PC-3 (cell line): ENCODE measurements at regions not wholly inside any gene's neighbourhood (a gene's known extent, or its start where the extent isn't known, plus 50 kb on each side); places are given as distances from the start of the nearest gene placed in this dataset.

ENCODE experiments used
- ATAC-seq: fragments of 200-7000 bp; cut with Tn5 transposase; 2 replicates; pipeline ENCODE4 v1.9.1; 2020; ENCODE audit warnings: mild to moderate bottlenecking, moderate library complexity
- BruUV-seq: library from RNA; stranded (reverse); fragments of 400-500 nt; replicated peaks from 2 replicates; lab custom pipeline; 2021; lab: Mats Ljungman, UMichigan
- CTCF ChIA-PET: fragments of 300-600 bp; sonication (Branson Sonifier 250); formaldehyde crosslinking; loops from one replicate; lab custom pipeline; 2022; ENCODE audit warnings: antibody characterized with exemption; lab: Charles Lee
- POLR2A ChIA-PET: fragments of 300-600 bp; sonication (Branson Sonifier 250); formaldehyde crosslinking; loops from one replicate; lab custom pipeline; 2022; ENCODE audit warnings: antibody characterized with exemption; ENCODE audit not compliant: unreplicated experiment; lab: Charles Lee
- DNase-seq: peaks from one replicate; pipeline ENCODE4 v3.0.0-alpha.2; 2015
- H2AFZ ChIP-seq: fragments of 300-600 bp; sonication (generic); 2 replicates; pipeline ENCODE4 v1.6.0; 2016; ENCODE audit warnings: antibody characterized with exemption, low read length
- H3F3A ChIP-seq: fragments of 300-600 bp; sonication (generic); one replicate; pipeline ENCODE4 v1.6.0; 2017; ENCODE audit warnings: antibody characterized with exemption, low read length, control low read depth, mild to moderate bottlenecking; ENCODE audit not compliant: unreplicated experiment
- H3K27ac ChIP-seq: fragments of 300-600 bp; sonication (generic); 2 replicates; pipeline ENCODE4 v1.5.1; 2016; ENCODE audit warnings: mild to moderate bottlenecking, low read length
- H3K27me3 ChIP-seq: fragments of 300-600 bp; sonication (generic); 2 replicates; pipeline ENCODE4 v1.6.1; 2016; ENCODE audit warnings: low read length, mixed read lengths
- H3K36me3 ChIP-seq: fragments of 300-600 bp; sonication (generic); 2 replicates; pipeline ENCODE4 v1.6.1; 2016; ENCODE audit warnings: low read depth, mixed run types, low read length, mixed read lengths
- H3K4me1 ChIP-seq: fragments of 300-600 bp; sonication (generic); 2 replicates; pipeline ENCODE4 v1.5.1; 2016; ENCODE audit warnings: low read length; ENCODE audit not compliant: insufficient read depth
- H3K4me2 ChIP-seq: fragments of 300-600 bp; sonication (generic); 2 replicates; pipeline ENCODE4 v1.6.0; 2016; ENCODE audit warnings: low read length
- H3K4me3 ChIP-seq: fragments of 300-600 bp; sonication (generic); 2 replicates; pipeline ENCODE4 v1.5.1; 2016; ENCODE audit warnings: mild to moderate bottlenecking, low read length, mixed read lengths
- H3K79me2 ChIP-seq: fragments of 300-600 bp; sonication (generic); 2 replicates; pipeline ENCODE4 v1.6.1; 2017; ENCODE audit warnings: low read length, mixed read lengths
- H3K9ac ChIP-seq: fragments of 300-600 bp; sonication (generic); 2 replicates; pipeline ENCODE4 v1.6.0; 2016; ENCODE audit warnings: mild to moderate bottlenecking, low read length
- H3K9me2 ChIP-seq: fragments of 300-600 bp; sonication (generic); replicated peaks from 2 replicates; pipeline ENCODE4 v1.6.1; 2016; ENCODE audit warnings: mixed run types, low read length, mixed read lengths
- H3K9me3 ChIP-seq: fragments of 300-600 bp; sonication (generic); 2 replicates; pipeline ENCODE4 v1.6.1; 2016; ENCODE audit warnings: low read length, mixed read lengths
- H4K20me1 ChIP-seq: fragments of 300-600 bp; sonication (generic); 2 replicates; pipeline ENCODE4 v1.6.1; 2016; ENCODE audit warnings: low read length, mixed read lengths
- EZH2 ChIP-seq: fragments of 300-600 bp; sonication (generic); IDR thresholded peaks from one replicate; pipeline ENCODE4 v1.6.1; 2017; ENCODE audit warnings: antibody characterized with exemption, mild to moderate bottlenecking, low read length; ENCODE audit not compliant: unreplicated experiment
- EZH2phosphoT487 ChIP-seq: fragments of 300-600 bp; sonication (generic); IDR thresholded peaks from 2 replicates; pipeline ENCODE4 v1.6.1; 2018; ENCODE audit warnings: mild to moderate bottlenecking, antibody characterized with exemption, low read length, borderline replicate concordance
- intact Hi-C: fragments of 100-400 bp; cut with micrococcal nuclease; formaldehyde crosslinking; loops from 2 replicates; pipeline ENCODE4 v1.9.0; 2023
- TF ChIP-seq, protein P1 (sequence below): fragments of 300-600 bp; sonication (generic); conservative IDR thresholded peaks from 2 replicates; pipeline ENCODE4 v1.5.1; 2017; ENCODE audit warnings: antibody characterized with exemption, low read depth, mild to moderate bottlenecking, low read length

DNA sequence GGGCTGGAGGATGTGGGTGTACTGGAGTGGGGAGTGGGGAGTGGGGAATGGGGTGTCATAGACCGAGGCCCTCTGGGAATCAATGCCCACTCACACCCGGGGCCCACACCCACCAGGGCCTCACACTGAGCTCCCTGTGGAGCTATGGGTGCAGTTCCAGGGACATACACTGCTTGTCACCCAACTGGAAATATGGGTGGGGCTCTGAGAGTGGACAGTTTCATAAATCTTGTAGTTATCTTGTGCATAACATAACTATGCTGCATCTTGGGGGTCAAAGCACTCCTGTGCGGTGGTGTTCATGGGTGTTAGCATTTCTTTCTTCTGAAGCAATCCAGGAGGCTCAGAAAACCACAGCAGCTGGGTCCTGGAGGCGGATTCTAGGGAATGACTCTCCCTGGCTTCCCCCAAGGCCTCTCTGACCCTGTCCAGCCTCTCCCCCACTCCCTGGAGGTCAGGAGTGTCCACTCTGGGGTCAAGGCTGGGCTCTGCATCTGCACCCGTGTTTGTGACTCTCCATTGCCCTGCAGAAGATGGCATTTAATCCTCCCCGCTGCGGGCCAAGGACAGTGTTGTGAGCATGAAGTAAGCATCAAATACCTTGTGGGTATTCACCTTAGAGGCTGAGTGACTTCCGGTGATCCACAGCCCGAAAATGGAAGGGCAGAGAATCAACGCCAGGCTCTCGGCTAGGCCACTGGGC lies 172.5 kb downstream of the CTTN start:
- Histone ChIP-seq H3K9me3 (no peaks in the 10 kb centered on the region), H3K4me3 (no peak overlapping the region), H3K79me2 (no peaks in the 10 kb centered on the region), H3K4me1 (no peaks in the 10 kb centered on the region), H4K20me1 (no peaks in the 10 kb centered on the region), H3K27ac (no peak overlapping the region), H3K9me2 (no peaks in the 10 kb centered on the region), H3K4me2 (no peak overlapping the region), H3K36me3 (no peaks in the 10 kb centered on the region), H3K9ac (no peak overlapping the region), H3K27me3 (no peaks in the 10 kb centered on the region), H2AFZ (no peak overlapping the region), H3F3A (no peaks in the 10 kb centered on the region)
- intact Hi-C loops, result no loop called here
- no TSS peak for BruUV-seq
- ATAC-seq (no peak), DNase-seq (no peak)
- POLR2A ChIA-PET, result no interaction called here
- CTCF ChIA-PET, result no interaction called here
- TF ChIP-seq EZH2, result no peak
- TF ChIP-seq, protein P1, sequence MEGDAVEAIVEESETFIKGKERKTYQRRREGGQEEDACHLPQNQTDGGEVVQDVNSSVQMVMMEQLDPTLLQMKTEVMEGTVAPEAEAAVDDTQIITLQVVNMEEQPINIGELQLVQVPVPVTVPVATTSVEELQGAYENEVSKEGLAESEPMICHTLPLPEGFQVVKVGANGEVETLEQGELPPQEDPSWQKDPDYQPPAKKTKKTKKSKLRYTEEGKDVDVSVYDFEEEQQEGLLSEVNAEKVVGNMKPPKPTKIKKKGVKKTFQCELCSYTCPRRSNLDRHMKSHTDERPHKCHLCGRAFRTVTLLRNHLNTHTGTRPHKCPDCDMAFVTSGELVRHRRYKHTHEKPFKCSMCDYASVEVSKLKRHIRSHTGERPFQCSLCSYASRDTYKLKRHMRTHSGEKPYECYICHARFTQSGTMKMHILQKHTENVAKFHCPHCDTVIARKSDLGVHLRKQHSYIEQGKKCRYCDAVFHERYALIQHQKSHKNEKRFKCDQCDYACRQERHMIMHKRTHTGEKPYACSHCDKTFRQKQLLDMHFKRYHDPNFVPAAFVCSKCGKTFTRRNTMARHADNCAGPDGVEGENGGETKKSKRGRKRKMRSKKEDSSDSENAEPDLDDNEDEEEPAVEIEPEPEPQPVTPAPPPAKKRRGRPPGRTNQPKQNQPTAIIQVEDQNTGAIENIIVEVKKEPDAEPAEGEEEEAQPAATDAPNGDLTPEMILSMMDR, result no peak
- no peak for TF ChIP-seq EZH2phosphoT487

DNA sequence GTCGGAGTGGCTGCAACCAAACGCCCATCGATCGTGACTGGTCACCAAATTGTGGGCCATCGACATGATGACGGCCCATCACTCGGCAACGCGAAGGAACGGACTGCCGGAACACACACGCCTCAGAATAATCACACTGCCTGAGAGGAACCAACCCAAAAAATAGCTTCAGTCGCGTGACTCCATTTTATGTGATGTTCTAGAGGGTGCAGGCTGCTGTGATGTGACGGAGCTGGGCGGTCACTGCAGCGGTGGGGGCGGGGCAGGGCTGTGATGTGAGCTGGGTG lies 174.6 kb downstream of the CTTN start:
- no TSS peak for BruUV-seq
- POLR2A ChIA-PET, result no interaction called here
- DNase-seq (no peak), ATAC-seq (no peak)
- Histone ChIP-seq H4K20me1 (no peaks in the 10 kb centered on the region), H3K4me2 (no peak overlapping the region), H2AFZ (no peak overlapping the region), H3K27ac (no peak overlapping the region), H3F3A (no peaks in the 10 kb centered on the region), H3K9me3 (no peaks in the 10 kb centered on the region), H3K4me3 (no peak overlapping the region), H3K27me3 (no peaks in the 10 kb centered on the region), H3K9me2 (no peaks in the 10 kb centered on the region), H3K9ac (no peak overlapping the region), H3K79me2 (no peaks in the 10 kb centered on the region), H3K4me1 (no peaks in the 10 kb centered on the region), H3K36me3 (no peaks in the 10 kb centered on the region)
- CTCF ChIA-PET, result no interaction called here
- intact Hi-C loops, result no loop called here
- TF ChIP-seq, protein P1, result no peak
- no peak for TF ChIP-seq EZH2
- TF ChIP-seq EZH2phosphoT487, result no peak

DNA sequence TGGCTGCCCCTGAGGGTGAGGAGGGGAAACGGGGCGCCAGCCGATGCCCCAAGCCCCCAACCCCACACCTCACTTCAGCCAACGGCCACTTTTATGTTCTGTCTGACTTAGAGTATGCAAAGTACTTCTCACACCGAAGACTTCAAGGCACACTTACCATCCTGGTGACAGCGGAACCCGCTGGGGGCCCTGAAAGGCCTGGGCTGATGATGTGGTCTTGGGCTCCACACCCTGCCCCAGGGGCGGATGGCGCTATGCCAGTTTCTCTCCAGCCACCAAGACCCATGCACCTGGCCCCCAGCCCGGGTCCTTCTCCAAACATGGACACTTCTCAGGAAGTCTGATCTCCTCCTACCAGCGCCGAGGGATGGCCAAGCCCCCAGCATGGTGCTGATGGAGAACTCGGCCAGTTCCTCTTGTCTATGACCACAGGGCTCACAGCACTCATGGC lies 175.4 kb downstream of the CTTN start:
- CTCF ChIA-PET, result no interaction called here
- H3K27me3 ChIP-seq, result no peaks in the 10 kb centered on the region
- H3F3A ChIP-seq, result no peaks in the 10 kb centered on the region
- H3K9ac ChIP-seq, result no peak overlapping the region
- no peak for ATAC-seq
- no peak overlapping the region for H3K4me3 ChIP-seq
- no TSS peak for BruUV-seq
- no peak overlapping the region for H3K27ac ChIP-seq
- H3K79me2 ChIP-seq, result no peaks in the 10 kb centered on the region
- no peaks in the 10 kb centered on the region for H3K36me3 ChIP-seq
- intact Hi-C loops, result no loop called here
- TF ChIP-seq EZH2 (no peak), EZH2phosphoT487 (no peak)
- TF ChIP-seq, protein P1, result no peak
- no peak for DNase-seq
- no peak overlapping the region for H3K4me2 ChIP-seq
- no peaks in the 10 kb centered on the region for H3K4me1 ChIP-seq
- H3K9me3 ChIP-seq, result no peaks in the 10 kb centered on the region
- no peaks in the 10 kb centered on the region for H3K9me2 ChIP-seq
- no peak overlapping the region for H2AFZ ChIP-seq
- no peaks in the 10 kb centered on the region for H4K20me1 ChIP-seq
- POLR2A ChIA-PET, result no interaction called here
